ENCODE measurements at regions not wholly inside any gene's neighbourhood (a gene's known extent, or its start where the extent isn't known, plus 50 kb on each side); places are given as distances from the start of the nearest gene placed in this dataset.
"Not testable (repeated sequence)": the region's sequence is repeated elsewhere in the genome, so short reads cannot be mapped to it uniquely, and the experiment has no call there.

DNA sequence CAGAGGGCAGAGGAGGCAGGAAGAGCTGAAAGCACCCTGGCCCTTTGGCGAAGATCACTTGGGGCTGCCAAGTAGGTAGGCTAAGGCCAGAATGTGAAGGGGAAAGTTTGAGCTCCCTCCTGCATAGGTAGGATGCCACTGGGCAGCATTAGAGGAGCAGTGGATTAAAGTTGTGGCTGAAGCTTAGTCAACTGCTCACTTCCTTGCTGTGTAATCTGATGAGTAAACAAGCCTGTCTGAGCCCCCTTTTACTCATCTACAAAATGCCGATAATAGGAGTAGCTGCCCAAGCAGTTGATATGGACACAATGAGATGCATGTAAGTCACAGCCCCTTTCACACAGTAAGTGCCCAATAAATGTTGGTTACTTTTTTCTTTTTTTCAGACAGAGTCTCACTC lies 216.4 kb downstream of the MN1 start:
- no peak for DNase-seq

DNA sequence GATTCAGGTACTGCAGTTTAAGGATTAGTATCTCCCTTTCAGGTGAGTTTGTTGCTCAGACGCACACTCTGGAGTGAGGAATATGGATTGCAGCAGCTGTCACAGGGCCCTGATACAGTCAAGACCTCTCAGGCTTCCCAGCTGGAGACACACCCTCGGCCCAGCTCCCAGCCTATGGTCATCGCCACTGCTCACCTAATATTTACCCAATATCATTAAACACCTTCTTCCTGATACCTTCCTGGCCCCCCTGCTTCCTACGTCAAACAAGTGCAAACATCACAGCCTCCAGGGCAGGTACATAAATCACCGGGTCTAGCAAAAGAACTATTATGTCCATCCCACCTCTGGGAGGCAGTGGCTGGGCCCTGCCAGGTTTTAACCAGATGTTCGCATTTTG lies 213.3 kb downstream of the MN1 start:
- DNase-seq = no peak

DNA sequence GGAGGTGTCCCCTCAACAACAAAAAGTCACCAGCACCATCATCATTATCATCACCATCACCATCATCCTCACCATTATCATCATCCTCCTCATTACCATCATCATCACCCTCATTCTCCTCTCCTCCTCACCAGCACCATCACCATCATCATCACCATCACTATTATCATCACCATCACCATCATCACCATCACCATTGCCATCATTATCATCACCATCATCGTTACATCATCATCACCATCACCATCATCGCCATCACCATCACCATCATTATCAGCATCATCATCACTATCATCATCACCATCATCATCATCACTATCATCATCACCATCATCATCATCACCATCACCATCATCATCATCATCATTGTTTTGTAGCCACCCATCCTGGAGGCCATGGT lies 212.6 kb downstream of the MN1 start:
- no peak for DNase-seq

DNA sequence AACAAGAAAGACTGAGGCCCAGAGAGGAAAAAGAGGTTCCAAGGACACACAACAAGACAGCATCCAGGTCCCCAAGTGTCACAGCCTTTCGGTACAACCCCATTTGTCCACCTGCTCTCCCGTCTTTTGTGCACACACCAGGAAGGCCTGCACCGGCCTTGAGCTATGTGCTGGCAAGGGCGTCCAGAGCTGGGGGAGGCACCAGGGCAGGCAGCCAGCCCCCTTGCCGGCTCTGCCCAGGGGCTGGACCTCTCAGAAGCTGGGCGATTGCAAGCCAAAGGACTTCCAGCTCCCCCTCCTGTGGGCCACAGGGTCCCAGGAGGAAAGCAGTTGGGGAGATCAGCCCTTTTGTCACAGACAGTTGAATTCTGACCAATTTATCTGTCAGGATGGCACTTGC lies 210.5 kb downstream of the MN1 start:
- no peak for DNase-seq

DNA sequence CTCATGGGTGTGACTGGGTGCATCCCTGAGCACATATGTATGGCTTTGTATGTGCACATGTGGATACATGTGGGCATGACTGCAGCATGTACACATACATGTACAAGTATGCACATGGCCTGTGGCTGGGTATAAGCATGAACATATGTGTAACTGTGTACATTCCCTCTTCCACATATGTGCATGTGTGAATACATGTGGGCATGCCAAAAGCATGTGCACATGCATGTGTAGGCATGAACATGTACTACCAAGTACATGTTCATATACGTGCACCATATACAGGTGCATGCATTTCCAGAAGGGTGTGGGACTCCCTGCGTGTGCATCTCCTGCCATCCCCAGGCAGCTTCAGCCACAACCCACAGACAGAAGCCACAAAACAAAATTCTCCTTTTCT lies 208.2 kb downstream of the MN1 start:
- no peak for DNase-seq

DNA sequence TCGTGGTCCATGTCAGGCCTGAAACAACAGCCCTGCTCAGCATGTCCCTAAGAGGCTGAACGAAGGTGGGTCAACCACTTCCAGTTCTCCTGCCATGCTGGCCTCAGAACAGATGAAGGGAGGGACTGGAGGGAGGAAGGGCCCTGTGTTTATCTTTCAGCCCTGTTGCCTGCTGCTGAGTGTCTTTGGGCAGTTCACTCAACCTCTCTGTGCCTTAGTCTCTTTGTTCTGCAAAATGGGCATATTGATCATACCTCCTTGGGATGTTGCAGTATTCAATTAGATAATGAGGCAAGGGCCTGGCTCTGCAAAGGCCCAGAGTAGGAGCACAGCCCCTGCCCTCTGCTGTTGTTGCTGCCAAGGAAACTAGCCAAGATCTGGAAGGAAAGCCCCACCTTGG lies 207.5 kb downstream of the MN1 start:
- DNase-seq = no peak

DNA sequence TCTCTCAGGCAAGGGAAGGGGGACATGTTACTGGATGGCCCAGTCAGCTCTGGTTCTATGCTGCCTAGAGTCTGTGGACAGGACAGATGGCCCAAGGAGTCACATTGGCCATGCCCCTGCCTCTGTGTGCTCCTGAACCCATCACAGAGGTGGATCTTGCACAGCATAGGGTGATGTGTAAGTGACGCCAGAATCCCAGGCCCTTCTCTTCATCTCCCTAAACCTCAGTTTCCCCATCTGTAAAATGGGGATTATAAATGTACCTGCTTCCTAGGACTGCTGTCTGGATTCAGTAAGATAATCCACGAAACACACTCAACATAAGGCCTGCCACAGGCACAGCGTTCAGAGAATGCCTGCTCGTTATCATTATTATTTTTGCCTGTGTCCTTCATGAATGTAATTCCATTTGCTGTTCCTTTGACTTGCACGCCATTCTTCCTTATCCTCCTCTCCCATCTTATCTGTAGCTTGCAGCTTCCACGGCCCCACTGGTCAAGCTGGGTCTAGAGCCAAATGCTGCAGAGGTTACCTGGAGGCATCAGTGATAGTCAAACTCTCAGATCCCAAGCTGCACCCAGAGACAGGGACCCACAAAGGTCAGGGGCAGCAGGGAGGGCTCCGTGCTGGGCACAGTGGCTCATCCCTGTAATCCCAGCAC lies 207.0 kb downstream of the MN1 start:
- DNase-seq = no peak

DNA sequence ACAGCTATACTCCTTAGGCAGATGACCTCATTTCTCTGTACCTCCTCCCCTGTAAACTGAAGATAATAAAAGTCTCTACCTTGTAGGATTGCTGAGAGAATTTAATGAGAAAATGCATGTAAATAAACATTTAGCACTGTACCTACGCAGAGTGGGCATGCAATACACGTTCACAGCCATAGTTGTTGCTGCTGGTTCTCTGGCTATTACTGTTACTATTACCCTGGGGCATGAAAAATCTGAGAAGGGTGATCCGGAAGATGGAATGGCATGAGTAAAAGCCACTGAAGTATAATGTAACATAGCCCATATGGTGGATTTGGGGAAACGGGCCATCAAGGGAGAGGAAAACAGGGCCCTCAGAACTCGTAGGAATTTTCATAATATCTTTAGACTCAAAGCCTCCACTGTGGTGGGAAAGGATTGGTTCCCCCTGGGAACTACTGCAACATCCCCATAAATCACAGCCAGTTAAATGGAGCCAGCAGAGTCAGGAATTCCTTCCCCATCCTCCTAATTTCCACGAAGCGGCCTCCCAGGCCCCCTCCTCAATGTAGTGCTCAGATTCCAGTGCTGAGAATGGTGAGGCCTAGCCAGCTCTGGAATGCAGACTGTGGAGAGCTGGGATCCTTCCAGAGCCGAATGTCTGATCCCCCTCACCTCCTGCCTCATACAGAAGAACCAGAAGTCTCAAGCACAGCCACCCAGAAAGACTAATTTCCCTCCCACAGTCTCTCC lies 205.3 kb downstream of the MN1 start:
- peak; percentile 60 for DNase-seq

DNA sequence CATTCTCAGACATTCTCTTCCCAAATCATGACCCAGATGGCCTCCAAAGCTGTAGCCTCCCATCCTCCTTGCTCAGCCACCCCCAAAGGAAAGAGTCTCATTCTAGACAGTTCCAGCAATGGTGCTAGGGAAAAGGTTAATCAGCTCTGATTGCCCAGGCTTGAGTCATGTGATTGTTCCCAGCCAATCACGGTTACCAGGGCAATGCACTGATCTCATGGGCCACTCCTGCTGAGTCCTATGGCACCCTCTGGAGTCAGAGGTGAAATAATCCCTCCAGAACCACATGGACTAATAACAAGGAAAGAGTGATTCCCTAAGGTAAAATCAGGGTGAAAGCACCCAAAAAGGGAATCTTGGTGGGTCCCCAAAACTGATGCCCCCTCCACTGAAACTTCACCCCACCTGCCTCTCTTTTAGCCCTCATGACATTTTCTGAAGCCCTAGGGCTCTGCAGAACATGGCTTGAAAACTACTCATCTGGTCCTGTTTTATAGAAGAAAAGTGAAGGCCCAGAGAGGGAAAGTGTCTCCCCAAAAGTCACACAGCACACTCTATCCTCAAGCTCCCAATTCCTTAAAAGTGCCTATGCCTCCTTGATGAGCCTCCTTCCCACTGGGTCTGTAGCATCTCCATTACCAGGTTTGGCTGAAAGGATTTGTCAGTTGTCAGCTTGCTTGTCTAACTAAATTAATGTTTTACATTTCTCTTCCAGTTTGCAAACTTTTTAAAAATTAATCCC lies 203.7 kb downstream of the MN1 start:
- no peak for DNase-seq

DNA sequence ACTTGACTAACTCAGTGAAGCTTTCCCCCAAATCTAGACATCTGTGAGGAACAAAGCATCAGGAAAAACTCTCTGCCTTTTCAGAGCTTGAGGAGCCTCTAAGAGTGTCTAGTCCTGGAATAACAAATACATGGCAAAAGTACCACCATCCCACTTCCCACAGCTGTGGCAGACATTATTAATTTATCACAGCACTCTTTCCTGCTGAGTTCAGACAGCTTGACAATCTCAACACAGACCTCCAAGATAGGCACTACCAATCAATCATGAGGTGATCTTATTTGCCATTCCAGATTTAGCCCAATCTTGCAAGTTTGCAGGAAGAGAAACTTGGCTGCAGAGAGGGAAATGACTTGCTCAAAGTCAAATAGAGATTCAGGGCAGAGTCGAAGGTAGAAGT lies 202.8 kb downstream of the MN1 start:
- DNase-seq = no peak

DNA sequence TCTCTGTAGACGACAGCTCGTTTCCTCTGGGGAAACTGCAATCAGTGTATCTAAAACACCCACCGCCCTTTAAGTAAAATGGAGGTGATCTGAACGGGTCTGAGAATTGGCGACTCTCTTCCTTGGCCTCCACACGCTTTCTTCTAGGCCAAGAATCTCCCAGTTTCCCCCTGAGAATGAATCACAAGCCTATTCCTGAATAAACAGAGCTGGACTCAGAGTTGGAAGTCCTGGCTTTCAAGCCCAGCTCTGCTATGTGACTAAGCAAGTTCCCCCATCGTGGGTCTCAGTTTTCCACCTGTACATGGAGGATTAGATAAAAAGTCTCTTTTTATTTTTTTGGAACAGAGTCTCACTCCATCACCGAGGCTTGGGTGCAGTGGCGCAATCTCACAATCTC lies 200.4 kb downstream of the MN1 start:
- DNase-seq = no peak

DNA sequence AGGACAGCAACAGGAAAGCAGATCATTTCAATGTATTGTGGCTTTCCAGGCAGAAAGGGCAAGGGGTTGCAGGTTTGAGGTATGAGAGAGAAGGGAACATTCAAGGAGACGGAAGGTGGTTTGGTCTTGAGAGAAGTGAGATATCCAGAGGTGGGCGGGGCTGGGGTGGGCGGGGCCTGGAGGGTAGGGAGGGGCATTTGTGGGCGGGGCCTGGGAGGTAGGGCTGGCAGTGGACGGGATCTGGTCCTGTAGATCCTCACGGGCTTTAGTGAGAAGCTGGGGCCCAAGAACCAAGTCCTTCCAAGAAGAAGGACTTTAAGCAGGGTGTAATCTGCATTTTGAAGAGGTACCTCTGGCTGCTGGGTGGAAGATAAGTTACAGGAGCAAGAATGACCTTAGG lies 199.2 kb downstream of the MN1 start:
- DNase-seq = no peak

DNA sequence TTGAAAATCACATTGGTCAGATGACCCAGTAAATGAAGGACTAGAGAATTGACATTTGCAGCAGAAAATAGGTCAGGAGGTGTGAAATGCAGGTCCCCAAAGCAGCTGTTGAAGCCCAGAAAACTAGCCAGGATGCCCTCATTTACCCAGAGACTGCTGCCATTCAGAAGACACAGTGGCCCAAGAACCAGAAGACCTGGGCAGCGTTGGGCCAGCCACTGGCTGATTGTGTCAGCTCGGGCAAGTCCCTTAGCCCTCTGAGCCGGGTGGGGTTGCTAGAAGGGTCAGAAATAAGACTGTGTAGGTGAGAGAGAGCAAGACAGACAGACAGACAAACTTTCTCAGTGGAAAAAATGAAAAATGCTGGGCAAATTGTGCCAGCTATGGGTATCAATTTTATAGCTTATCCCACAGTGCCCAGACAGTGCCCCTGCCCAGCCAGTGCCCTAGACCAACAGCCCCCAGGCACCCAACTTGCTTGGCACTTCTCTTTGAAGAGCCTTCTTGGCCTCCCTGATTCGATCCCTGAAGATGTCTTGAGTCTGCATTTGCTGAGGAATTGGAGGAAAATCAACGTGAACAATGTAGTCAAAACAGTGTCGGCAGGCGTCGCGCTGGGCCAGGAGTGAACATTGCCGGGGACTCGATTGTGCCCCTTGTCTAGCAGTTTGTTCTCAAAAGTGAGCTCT lies 198.3 kb downstream of the MN1 start:
- DNase-seq = no peak

DNA sequence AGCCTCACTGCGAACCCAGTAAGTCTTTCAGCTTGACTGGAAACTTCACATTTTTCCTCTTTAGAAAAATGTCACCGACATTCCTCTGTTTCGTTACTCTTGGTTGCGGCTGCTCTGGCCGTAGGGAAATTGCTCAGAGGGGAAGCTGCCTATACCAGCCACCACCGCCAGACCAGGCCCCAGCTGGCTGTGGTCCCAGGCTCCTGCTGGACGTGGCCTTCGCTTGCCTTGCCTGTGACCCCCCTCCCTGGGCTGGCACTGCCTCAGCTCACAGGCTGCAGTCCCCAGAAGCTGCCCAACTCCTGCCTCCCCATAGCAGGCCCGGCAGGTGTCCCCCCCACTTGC lies 197.8 kb downstream of the MN1 start:
- peak; percentile 73 for DNase-seq

DNA sequence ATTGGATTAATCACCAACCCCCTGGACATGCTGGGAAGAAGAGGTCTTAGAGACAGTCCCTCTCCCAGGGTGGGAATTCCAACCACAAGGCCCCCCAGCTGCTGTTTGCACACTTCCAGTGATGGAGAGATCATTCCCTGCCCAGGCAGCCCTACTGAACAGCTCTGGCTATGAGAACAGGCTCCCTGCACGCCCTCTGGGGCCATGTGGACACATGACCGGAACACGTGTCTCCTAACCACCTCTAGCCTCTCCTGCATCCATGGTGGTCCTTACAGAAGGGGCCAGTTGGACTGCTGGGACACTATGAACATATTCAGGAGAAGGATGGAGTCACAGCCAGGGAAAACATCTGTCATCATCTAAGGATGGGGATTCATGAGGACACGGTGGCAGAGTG lies 196.2 kb downstream of the MN1 start:
- DNase-seq = no peak

DNA sequence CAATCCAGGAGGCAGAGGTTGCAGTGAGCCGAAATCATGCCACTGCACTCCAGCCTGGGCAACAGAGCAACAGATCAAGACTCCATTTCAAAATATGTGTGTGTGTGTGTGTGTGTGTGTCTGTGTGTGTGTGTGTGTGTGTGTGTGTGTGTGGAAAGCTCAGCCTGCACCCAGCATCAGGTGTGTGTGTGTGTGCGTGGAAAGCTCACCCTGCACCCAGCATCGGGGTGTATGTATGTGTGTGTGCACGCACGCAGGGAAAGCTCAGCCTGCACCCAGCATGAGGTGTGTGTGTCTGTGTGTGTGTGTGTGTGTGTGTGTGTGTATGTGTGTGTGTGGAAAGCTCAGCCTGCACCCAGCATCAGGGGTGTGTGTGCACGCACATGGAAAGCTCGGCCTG lies 193.8 kb downstream of the MN1 start:
- not testable (repeated sequence) for DNase-seq

DNA sequence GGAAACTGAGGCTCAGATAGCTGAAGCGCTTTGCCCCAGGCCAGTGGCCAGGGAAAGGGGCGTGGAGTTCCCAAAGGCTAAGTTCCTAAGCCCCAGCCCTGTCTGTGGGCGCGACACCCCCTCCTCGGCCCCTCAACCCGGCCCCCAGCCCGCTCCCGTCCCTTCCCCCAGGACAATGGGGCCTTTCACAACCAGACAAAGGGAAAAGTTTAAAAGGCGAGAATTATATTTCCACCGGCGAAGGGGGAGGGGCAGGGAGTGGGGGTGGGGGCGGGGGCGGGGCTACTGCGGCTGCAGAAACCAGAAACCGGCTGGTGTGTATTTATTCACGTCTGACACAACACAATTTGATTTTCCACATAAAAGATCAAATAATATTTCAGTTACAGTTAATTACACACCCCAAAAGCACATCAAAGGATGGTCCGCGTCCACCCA lies 192.1 kb downstream of the MN1 start:
- DNase-seq = no peak

DNA sequence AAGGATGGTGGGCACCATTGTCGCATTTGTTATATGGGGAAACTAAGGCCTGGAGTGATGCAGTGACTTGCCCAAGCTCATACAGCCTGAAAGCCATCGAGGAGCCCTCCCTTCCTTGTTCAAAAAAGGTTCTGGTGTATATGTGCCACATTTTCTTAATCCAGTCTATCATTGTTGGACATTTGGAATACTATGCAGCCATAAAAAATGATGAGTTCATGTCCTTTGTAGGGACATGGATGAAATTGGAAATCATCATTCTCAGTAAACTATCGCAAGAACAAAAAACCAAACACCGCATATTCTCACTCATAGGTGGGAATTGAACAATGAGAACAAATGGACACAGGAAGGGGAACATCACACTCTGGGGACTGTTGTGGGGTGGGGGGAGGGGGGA lies 191.4 kb downstream of the MN1 start:
- DNase-seq = not testable (repeated sequence)

DNA sequence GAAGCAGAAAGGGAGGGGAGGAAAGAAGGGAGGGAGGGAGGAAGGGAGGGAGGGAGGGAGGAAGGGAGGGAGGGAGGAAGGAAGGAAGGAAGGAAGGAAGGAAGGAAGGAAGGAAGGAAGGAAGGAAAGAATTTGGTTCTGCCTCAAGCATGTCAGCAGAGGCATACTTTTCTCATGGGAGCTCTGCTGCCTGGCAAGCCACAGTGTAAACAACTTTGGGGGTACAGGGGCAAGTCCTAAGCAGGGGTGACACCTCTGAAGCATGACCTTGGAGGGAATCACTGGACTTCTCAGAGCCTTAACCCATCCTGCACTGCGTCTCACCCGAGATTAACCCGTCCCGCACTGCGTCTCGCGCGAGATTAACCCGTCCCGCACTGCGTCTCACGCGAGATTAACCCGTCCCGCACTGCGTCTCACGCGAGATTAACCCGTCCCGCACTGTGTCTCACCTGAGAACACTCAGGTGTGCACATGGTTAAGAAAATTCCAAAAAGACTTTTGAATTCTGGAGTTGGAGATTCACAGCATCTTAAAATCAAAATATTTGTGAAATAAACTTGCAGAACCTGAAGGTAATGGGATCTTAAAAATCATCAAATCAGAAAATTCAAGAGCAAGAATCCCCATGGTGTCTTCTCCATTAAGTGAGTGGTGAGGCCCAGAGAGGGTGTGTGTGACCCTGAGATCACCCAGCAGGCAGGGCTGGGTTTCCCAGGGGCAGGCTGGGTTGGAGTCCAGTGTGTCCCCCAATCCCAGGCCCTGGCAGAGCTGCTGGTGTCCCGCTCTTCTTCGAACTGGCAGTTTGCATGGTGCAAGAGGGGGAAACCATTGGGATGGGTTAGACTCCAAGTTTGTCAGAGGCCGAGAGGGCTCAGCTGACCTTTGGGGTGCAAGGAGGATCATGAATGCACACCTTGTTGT lies 190.4 kb downstream of the MN1 start:
- no peak for DNase-seq

DNA sequence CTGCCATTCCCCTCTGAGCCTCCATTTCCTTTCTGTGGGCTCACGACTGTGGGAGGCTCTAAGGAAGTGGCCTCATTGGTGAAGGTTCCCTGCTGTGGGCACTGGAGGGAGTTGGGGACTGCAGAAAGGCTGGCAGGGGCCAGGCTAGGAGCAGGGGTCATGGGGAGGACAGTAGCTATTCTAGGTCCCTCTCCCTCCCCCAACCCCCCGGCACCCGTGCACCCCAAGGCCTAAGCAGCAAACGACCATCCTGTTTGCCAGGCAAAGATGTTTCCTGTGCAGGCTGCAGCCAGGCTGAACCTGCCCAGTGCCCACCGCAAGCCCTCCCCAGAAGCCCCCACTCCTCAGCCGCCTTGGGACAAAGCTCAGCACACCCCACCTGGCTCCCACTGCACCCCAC lies 189.4 kb downstream of the MN1 start:
- no peak for DNase-seq

DNA sequence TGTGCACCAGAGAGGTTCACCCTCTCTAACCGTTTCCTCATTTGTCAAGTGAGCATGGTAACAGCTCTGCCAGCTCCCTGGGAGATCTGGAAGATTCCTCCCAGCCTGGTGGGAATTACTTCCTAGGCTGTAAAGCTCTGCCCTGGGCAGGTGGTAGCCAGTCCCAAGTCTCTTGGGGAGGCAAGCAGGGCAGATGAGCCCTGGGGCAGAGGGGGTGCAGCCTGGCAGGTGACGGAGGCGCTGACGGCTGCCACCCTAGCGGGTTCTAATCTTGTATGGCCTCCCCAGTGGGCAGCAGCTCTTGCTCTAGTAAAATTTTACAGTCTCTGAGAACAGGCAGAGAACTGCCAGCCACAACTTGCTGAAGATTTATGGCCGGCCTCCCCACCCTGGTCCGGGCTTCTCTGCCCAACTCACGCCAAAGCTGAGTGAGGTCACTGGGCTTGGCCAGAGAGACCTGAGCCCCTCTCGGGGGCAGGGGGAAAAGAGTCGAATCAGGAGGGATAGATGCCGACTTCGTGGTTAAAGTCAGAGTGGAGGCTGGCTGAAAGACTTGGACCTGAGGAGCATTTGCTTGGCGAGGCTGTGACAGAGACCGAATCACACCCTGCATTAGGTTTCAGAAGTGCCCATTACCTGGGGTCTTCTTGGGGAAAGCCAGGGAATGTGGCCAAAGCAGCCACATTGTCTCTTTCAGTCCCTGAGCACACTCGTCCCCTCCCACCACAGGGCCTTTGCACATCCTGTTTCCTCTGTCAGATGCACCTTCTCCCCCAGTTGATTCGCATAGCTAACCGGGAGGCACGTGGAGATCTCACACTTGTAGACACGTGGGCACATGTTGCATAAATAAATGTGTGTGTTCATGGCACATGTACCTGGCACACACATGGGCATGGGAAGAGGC lies 188.2 kb downstream of the MN1 start:
- DNase-seq = peak; percentile 40

Data from femur (tissue), 1 donor.